Esophagus muscularis mucosa (tissue), 4 donors: ENCODE measurements at regions not wholly inside any gene's neighbourhood (a gene's known extent, or its start where the extent isn't known, plus 50 kb on each side); places are given as distances from the start of the nearest gene placed in this dataset.
"Not testable (repeated sequence)": the region's sequence is repeated elsewhere in the genome, so short reads cannot be mapped to it uniquely, and the experiment has no call there.

ENCODE experiments used
- DNase-seq: peaks from one replicate; pipeline ENCODE4 v3.0.0-alpha.2; 2017; ENCODE audit errors: extremely low spot score
- H3K27ac ChIP-seq, 4 donors: fragments of 200-600 bp; sonication (generic); replicated peaks in 1 of 4; 1 replicate in 3 of 4; 2 replicates in 1 of 4; pipeline ENCODE4 v1.5.1; 2016 to 2019; ENCODE audit warnings: mild to moderate bottlenecking in 1 of 4
- H3K27me3 ChIP-seq, 4 donors: fragments of 200-600 bp; sonication (generic); one replicate each; pipeline versions ENCODE4 v1.5.1 to v1.6.0; 2016 to 2019
- H3K36me3 ChIP-seq, 4 donors: fragments of 200-600 bp; sonication (generic); one replicate each; pipeline ENCODE4 v1.5.1; 2016 to 2019
- H3K4me1 ChIP-seq, 4 donors: fragments of 200-600 bp; sonication (generic); one replicate each; pipeline ENCODE4 v1.5.1; 2016 to 2019
- H3K4me3 ChIP-seq, 4 donors: fragments of 200-600 bp; sonication (generic); 1 replicate in 2 of 4; 2 replicates in 2 of 4; pipeline ENCODE4 v1.5.1; 2016 to 2019; ENCODE audit warnings: mild to moderate bottlenecking in 4 of 4, moderate library complexity in 1 of 4
- H3K9me3 ChIP-seq, 4 donors: fragments of 200-600 bp; sonication (generic); 1 replicate in 3 of 4; 2 replicates in 1 of 4; pipeline ENCODE4 v1.5.1; 2016 to 2019
- CTCF ChIP-seq, 3 experiments: fragments of 200-600 bp in 2 of 3; fragments of 450-650 bp in 1 of 3; sonication (generic) in 2 of 3; IDR thresholded peaks; one replicate each; pipeline ENCODE4 v1.5.1; 2017 to 2019; ENCODE audit warnings: antibody characterized with exemption in 3 of 3, mild to moderate bottlenecking in 2 of 3, moderate library complexity in 1 of 3
- EP300 ChIP-seq: sonication (generic); formaldehyde crosslinking; IDR thresholded peaks from one replicate; pipeline ENCODE4 v1.6.1; 2017; ENCODE audit warnings: antibody characterized with exemption
- POLR2A ChIP-seq: fragments of 450-650 bp; IDR thresholded peaks from one replicate; pipeline ENCODE4 v1.6.1; 2017; ENCODE audit warnings: antibody characterized with exemption, moderate library complexity, mild to moderate bottlenecking, low read depth
- POLR2AphosphoS5 ChIP-seq, 2 donors: sonication (generic); formaldehyde crosslinking; IDR thresholded peaks; one replicate each; pipeline ENCODE4 v1.6.1; 2017; ENCODE audit warnings: antibody characterized with exemption in 2 of 2
- WGBS: methylation state at CpG from one replicate; pipeline ENCODE4 v1.1.5; 2018; 5-methylcytosine and 5-hydroxymethylcytosine counted together
- intact Hi-C: fragments of 100-400 bp; cut with DNase I; formaldehyde crosslinking; loops from one replicate; pipeline ENCODE4 v1.15.1; 2023

- intact Hi-C loops: no loop called here
- WGBS: 64% methylated on average over 1 of the region's 1 CpG
- H3K27ac ChIP-seq: no peak overlapping the region
- H3K4me3 ChIP-seq: peak overlapping the region in 2 of 4 donors; percentile 21 to 30
- TF ChIP-seq POLR2A (no peak), CTCF (IDR thresholded peaks at IDR 0.05) (no peak), POLR2AphosphoS5 (IDR thresholded peaks at IDR 0.05) (no peak), EP300 (no peak)
- H3K9me3 ChIP-seq: peaks cover 0 to 4% (median 2%) of the 10 kb centered on the region in 4 donors
- no peaks in the 10 kb centered on the region for H3K36me3 ChIP-seq
- no peaks in the 10 kb centered on the region for H3K4me1 ChIP-seq
- no peaks in the 10 kb centered on the region for H3K27me3 ChIP-seq
- no peak for DNase-seq
Observed at GRCh38 chr2:145524836-145525235, 1004.9 kb upstream of the ZEB2 start.

GRCh38 chr2:145524303-145524702 lies 1004.4 kb upstream of the ZEB2 start:
- Histone ChIP-seq H3K4me3 (peak overlapping the region in 2 of 4 donors; percentile 21 to 30), H3K9me3 (peaks cover 0 to 4% (median 2%) of the 10 kb centered on the region in 4 donors), H3K27me3 (no peaks in the 10 kb centered on the region), H3K4me1 (no peaks in the 10 kb centered on the region), H3K27ac (no peak overlapping the region), H3K36me3 (no peaks in the 10 kb centered on the region)
- TF ChIP-seq CTCF (IDR thresholded peaks at IDR 0.05): no peak
- TF ChIP-seq POLR2A: no peak
- no peak for TF ChIP-seq EP300
- TF ChIP-seq POLR2AphosphoS5 (IDR thresholded peaks at IDR 0.05): no peak
- intact Hi-C loops: no loop called here
- 64% methylated on average over 6 of the region's 6 CpGs for WGBS
- no peak for DNase-seq

GRCh38 chr2:145519254-145519653 lies 999.3 kb upstream of the ZEB2 start:
- intact Hi-C loops, H3K4me3 ChIP-seq, H3K9me3 ChIP-seq, H3K27ac ChIP-seq, H3K27me3 ChIP-seq, H3K36me3 ChIP-seq, H3K4me1 ChIP-seq, DNase-seq: not testable (repeated sequence)
- WGBS: 95% methylated on average over 5 of the region's 5 CpGs

- intact Hi-C loops: no loop called here
- 93% methylated on average over 4 of the region's 4 CpGs for WGBS
- no peaks in the 10 kb centered on the region for H3K4me1 ChIP-seq
- H3K27me3 ChIP-seq: no peaks in the 10 kb centered on the region
- H3K27ac ChIP-seq: no peak overlapping the region
- TF ChIP-seq CTCF (IDR thresholded peaks at IDR 0.05): no peak
- TF ChIP-seq POLR2AphosphoS5 (IDR thresholded peaks at IDR 0.05): no peak
- TF ChIP-seq EP300: no peak
- TF ChIP-seq POLR2A: no peak
- no peaks in the 10 kb centered on the region for H3K36me3 ChIP-seq
- no peaks in the 10 kb centered on the region for H3K9me3 ChIP-seq
- DNase-seq: no peak
- H3K4me3 ChIP-seq: no peak overlapping the region
Observed at GRCh38 chr2:145511946-145512345, 992.0 kb upstream of the ZEB2 start.

GRCh38 chr2:145503511-145503910 lies 983.6 kb upstream of the ZEB2 start:
- no peaks in the 10 kb centered on the region for H3K4me1 ChIP-seq
- TF ChIP-seq POLR2A (no peak), POLR2AphosphoS5 (IDR thresholded peaks at IDR 0.05) (no peak), EP300 (no peak), CTCF (IDR thresholded peaks at IDR 0.05) (no peak)
- H3K4me3 ChIP-seq: no peak overlapping the region
- no peak overlapping the region for H3K27ac ChIP-seq
- WGBS: 81% methylated on average over 3 of the region's 3 CpGs
- no peaks in the 10 kb centered on the region for H3K27me3 ChIP-seq
- intact Hi-C loops: no loop called here
- no peak for DNase-seq
- H3K36me3 ChIP-seq: no peaks in the 10 kb centered on the region
- no peaks in the 10 kb centered on the region for H3K9me3 ChIP-seq
